ENCODE measurements at regions not wholly inside any gene's neighbourhood (a gene's known extent, or its start where the extent isn't known, plus 50 kb on each side); places are given as distances from the start of the nearest gene placed in this dataset.

- TF ChIP-seq CTCF (IDR thresholded peaks at IDR 0.05 in 4 of 5, conservative IDR thresholded peaks at IDR 0.05 in 1 of 5) (no peak), POLR2A (IDR thresholded peaks at IDR 0.05) (no peak)
These were observed 131.3 kb downstream of the DDX1 start for GRCh38 chr2:15722980-15723379.
